ENCODE measurements at regions not wholly inside any gene's neighbourhood (a gene's known extent, or its start where the extent isn't known, plus 50 kb on each side); places are given as distances from the start of the nearest gene placed in this dataset.

DNA sequence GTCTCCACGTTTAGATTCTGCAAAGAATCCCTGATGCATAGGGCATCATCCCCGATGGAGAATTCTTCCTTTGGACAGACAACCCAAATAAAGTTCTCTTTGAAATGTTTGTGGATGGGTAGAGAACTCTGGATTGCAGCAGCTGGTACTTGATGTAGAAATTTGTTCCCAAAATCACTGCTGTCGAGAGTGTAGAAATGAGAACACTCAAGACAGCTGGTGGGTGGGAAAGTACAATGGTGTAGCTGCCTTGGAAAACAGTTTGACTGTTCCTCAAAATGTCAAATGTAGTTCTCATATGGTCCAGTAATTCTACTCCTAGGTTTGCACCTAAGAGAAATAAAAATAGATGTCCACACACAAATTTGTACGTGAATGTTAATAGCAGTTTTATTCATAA lies 671.5 kb upstream of the TMEM132C start:
- no peak for TF ChIP-seq RAD21 (IDR thresholded peaks at IDR 0.05; ENCODE audit: low read depth)
- TF ChIP-seq NFIC (IDR thresholded peaks at IDR 0.05) = no peak
- no peak for TF ChIP-seq CREB1 (IDR thresholded peaks at IDR 0.05; ENCODE audit: low read depth)
- TF ChIP-seq FOXM1 (IDR thresholded peaks at IDR 0.05; ENCODE audit: borderline replicate concordance, low read depth) = no peak
- no peak for TF ChIP-seq ZBTB7A (IDR thresholded peaks at IDR 0.05; ENCODE audit: low read depth)
- no peak for TF ChIP-seq TCF12 (IDR thresholded peaks at IDR 0.05; ENCODE audit: low read depth)

- TF ChIP-seq YY1 (IDR thresholded peaks at IDR 0.05; ENCODE audit: low read depth) (no peak), NFIC (IDR thresholded peaks at IDR 0.05) (no peak), ZBTB7A (IDR thresholded peaks at IDR 0.05; ENCODE audit: low read depth) (no peak), CEBPB (IDR thresholded peaks at IDR 0.05) (no peak), TCF12 (IDR thresholded peaks at IDR 0.05; ENCODE audit: low read depth) (no peak), TAF1 (IDR thresholded peaks at IDR 0.05; ENCODE audit: low read depth) (no peak), FOXM1 (IDR thresholded peaks at IDR 0.05; ENCODE audit: borderline replicate concordance, low read depth) (no peak), CREB1 (IDR thresholded peaks at IDR 0.05; ENCODE audit: low read depth) (no peak), TEAD4 (IDR thresholded peaks at IDR 0.05) (no peak), USF1 (IDR thresholded peaks at IDR 0.05) (no peak), RAD21 (IDR thresholded peaks at IDR 0.05; ENCODE audit: low read depth) (no peak), REST (IDR thresholded peaks at IDR 0.05; ENCODE audit: low read depth) (no peak), EP300 (IDR thresholded peaks at IDR 0.05; ENCODE audit: borderline replicate concordance) (no peak), EGR1 (IDR thresholded peaks at IDR 0.05) (no peak)
- TF ChIP-seq, protein P1, sequence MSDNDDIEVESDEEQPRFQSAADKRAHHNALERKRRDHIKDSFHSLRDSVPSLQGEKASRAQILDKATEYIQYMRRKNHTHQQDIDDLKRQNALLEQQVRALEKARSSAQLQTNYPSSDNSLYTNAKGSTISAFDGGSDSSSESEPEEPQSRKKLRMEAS (IDR thresholded peaks at IDR 0.05) = no peak
These were observed 670.1 kb upstream of the TMEM132C start for GRCh38 chr12:127596891-127597290.

- TF ChIP-seq ZBTB7A (IDR thresholded peaks at IDR 0.05; ENCODE audit: low read depth) = no peak
- TF ChIP-seq TAF1 (IDR thresholded peaks at IDR 0.05; ENCODE audit: low read depth) = no peak
- TF ChIP-seq EGR1 (IDR thresholded peaks at IDR 0.05) = no peak
- TF ChIP-seq, protein P1 (IDR thresholded peaks at IDR 0.05) = no peak
- TF ChIP-seq EP300 (IDR thresholded peaks at IDR 0.05; ENCODE audit: borderline replicate concordance) = no peak
- no peak for TF ChIP-seq YY1 (IDR thresholded peaks at IDR 0.05; ENCODE audit: low read depth)
- no peak for TF ChIP-seq NFIC (IDR thresholded peaks at IDR 0.05)
- TF ChIP-seq CREB1 (IDR thresholded peaks at IDR 0.05; ENCODE audit: low read depth) = no peak
- TF ChIP-seq REST (IDR thresholded peaks at IDR 0.05; ENCODE audit: low read depth) = no peak
- no peak for TF ChIP-seq CEBPB (IDR thresholded peaks at IDR 0.05)
- no peak for TF ChIP-seq RAD21 (IDR thresholded peaks at IDR 0.05; ENCODE audit: low read depth)
These were observed 667.5 kb upstream of the TMEM132C start for GRCh38 chr12:127599436-127599835.

GRCh38 chr12:127600211-127600610 lies 666.8 kb upstream of the TMEM132C start:
- no peak for TF ChIP-seq CEBPB (IDR thresholded peaks at IDR 0.05)
- TF ChIP-seq EGR1 (IDR thresholded peaks at IDR 0.05) = no peak
- no peak for TF ChIP-seq EP300 (IDR thresholded peaks at IDR 0.05; ENCODE audit: borderline replicate concordance)
- TF ChIP-seq YY1 (IDR thresholded peaks at IDR 0.05; ENCODE audit: low read depth) = no peak
- no peak for TF ChIP-seq CREB1 (IDR thresholded peaks at IDR 0.05; ENCODE audit: low read depth)
- no peak for TF ChIP-seq TAF1 (IDR thresholded peaks at IDR 0.05; ENCODE audit: low read depth)
- no peak for TF ChIP-seq NFIC (IDR thresholded peaks at IDR 0.05)
- TF ChIP-seq TEAD4 (IDR thresholded peaks at IDR 0.05) = no peak
- TF ChIP-seq, protein P1 (IDR thresholded peaks at IDR 0.05) = no peak
- TF ChIP-seq USF1 (IDR thresholded peaks at IDR 0.05) = no peak
- TF ChIP-seq ZBTB7A (IDR thresholded peaks at IDR 0.05; ENCODE audit: low read depth) = no peak
- TF ChIP-seq REST (IDR thresholded peaks at IDR 0.05; ENCODE audit: low read depth) = no peak
- TF ChIP-seq TCF12 (IDR thresholded peaks at IDR 0.05; ENCODE audit: low read depth) = no peak
- TF ChIP-seq FOXM1 (IDR thresholded peaks at IDR 0.05; ENCODE audit: borderline replicate concordance, low read depth) = no peak
- no peak for TF ChIP-seq RAD21 (IDR thresholded peaks at IDR 0.05; ENCODE audit: low read depth)
